DND-41 (cell line): ENCODE measurements at regions not wholly inside any gene's neighbourhood (a gene's known extent, or its start where the extent isn't known, plus 50 kb on each side); places are given as distances from the start of the nearest gene placed in this dataset.

Experiments used
- CTCF ChIP-seq: IDR thresholded peaks from 2 replicates; pipeline ENCODE4 v1.5.1; 2012; ENCODE audit warnings: borderline replicate concordance, low read length, moderate library complexity, mild to moderate bottlenecking; ENCODE audit not compliant: poor library complexity, severe bottlenecking; ENCODE audit errors: extremely low read depth
- EZH2 ChIP-seq: IDR thresholded peaks from 3 replicates; pipeline ENCODE4 v1.6.1; 2012; ENCODE audit warnings: borderline replicate concordance, low read depth, mild to moderate bottlenecking, moderate library complexity, low read length, inconsistent platforms; ENCODE audit not compliant: severe bottlenecking

GRCh38 chr9:111102793-111103464 is 64.7 kb upstream of the LPAR1 start:
- TF ChIP-seq CTCF (no peak), EZH2 (no peak)
